Liver (tissue), 8 donors: ENCODE measurements at regions not wholly inside any gene's neighbourhood (a gene's known extent, or its start where the extent isn't known, plus 50 kb on each side); places are given as distances from the start of the nearest gene placed in this dataset.

Source experiments
- DNase-seq: peaks from one replicate; pipeline ENCODE4 v3.0.0-alpha.2; 2017; ENCODE audit warnings: low spot score
- H3K27ac ChIP-seq, 2 donors: one replicate each; pipeline ENCODE4 v1.7.0; 2013; ENCODE audit warnings: inconsistent platforms in 2 of 2, low read length in 2 of 2, control low read depth in 1 of 2, low read depth in 1 of 2, mild to moderate bottlenecking in 1 of 2
- H3K27me3 ChIP-seq, 4 donors: one replicate each; pipeline versions ENCODE4 v1.6.1 to v1.7.0; 2013; ENCODE audit warnings: low read length in 3 of 4, inconsistent platforms in 1 of 4, mild to moderate bottlenecking in 1 of 4, moderate library complexity in 1 of 4; ENCODE audit not compliant: control insufficient read depth in 4 of 4, insufficient read depth in 4 of 4
- H3K36me3 ChIP-seq, 4 donors: one replicate each; pipeline versions ENCODE4 v1.6.1 to v1.7.0; 2013; ENCODE audit warnings: low read length in 3 of 4, mild to moderate bottlenecking in 3 of 4, low read depth in 1 of 4, moderate library complexity in 1 of 4; ENCODE audit not compliant: control insufficient read depth in 4 of 4, insufficient read depth in 3 of 4
- H3K4me1 ChIP-seq, 4 donors: one replicate each; pipeline versions ENCODE4 v1.6.1 to v1.7.0; 2013; ENCODE audit warnings: low read length in 3 of 4, mild to moderate bottlenecking in 3 of 4, moderate library complexity in 1 of 4; ENCODE audit not compliant: control insufficient read depth in 4 of 4, insufficient read depth in 4 of 4
- H3K4me3 ChIP-seq, 3 donors: one replicate each; pipeline versions ENCODE4 v1.6.1 to v1.7.0; 2013; ENCODE audit warnings: low read length in 3 of 3, control low read depth in 1 of 3, low read depth in 1 of 3, mild to moderate bottlenecking in 1 of 3
- H3K9ac ChIP-seq, 2 donors: one replicate each; pipeline ENCODE4 v1.7.0; 2013; ENCODE audit warnings: low read length in 2 of 2, mild to moderate bottlenecking in 2 of 2, moderate library complexity in 2 of 2, control low read depth in 1 of 2, low read depth in 1 of 2
- H3K9me3 ChIP-seq, 4 donors: one replicate each; pipeline versions ENCODE4 v1.6.1 to v1.7.0; 2013; ENCODE audit warnings: low read length in 3 of 4; ENCODE audit not compliant: control insufficient read depth in 4 of 4
- ATF3 ChIP-seq: IDR thresholded peaks from 2 replicates; pipeline ENCODE4 v1.6.1; 2016; ENCODE audit warnings: antibody characterized with exemption
- CTCF ChIP-seq: fragments of 150-350 bp; IDR thresholded peaks from 2 replicates; pipeline ENCODE4 v1.5.1; 2017; ENCODE audit warnings: improper control_type of control experiment, low read depth, low read length; ENCODE audit not compliant: missing input control
- FOXA1 ChIP-seq: IDR thresholded peaks from 2 replicates; pipeline ENCODE4 v1.6.1; 2016; ENCODE audit warnings: antibody characterized with exemption
- FOXA2 ChIP-seq: IDR thresholded peaks from 2 replicates; pipeline ENCODE4 v1.6.1; 2016; ENCODE audit warnings: antibody characterized with exemption
- GABPA ChIP-seq, 2 donors: IDR thresholded peaks in 1 of 2; conservative IDR thresholded peaks in 1 of 2; 2 replicates each; pipeline ENCODE4 v1.6.1; 2016; ENCODE audit warnings: antibody characterized with exemption in 2 of 2, mild to moderate bottlenecking in 1 of 2, moderate library complexity in 1 of 2
- HNF4A ChIP-seq, 2 donors: conservative IDR thresholded peaks; 2 replicates each; pipeline ENCODE4 v1.6.1; 2016; ENCODE audit warnings: antibody characterized with exemption in 2 of 2, mild to moderate bottlenecking in 2 of 2
- HNF4G ChIP-seq: IDR thresholded peaks from 2 replicates; pipeline ENCODE4 v1.6.1; 2016; ENCODE audit warnings: antibody characterized with exemption
- JUND ChIP-seq, 2 donors: IDR thresholded peaks; 2 replicates each; pipeline ENCODE4 v1.6.1; 2016; ENCODE audit warnings: antibody characterized with exemption in 2 of 2
- MAX ChIP-seq: IDR thresholded peaks from 2 replicates; pipeline ENCODE4 v1.6.1; 2016; ENCODE audit warnings: antibody characterized with exemption
- RAD21 ChIP-seq, 2 donors: IDR thresholded peaks; 2 replicates each; pipeline ENCODE4 v1.6.1; 2016; ENCODE audit warnings: antibody characterized with exemption in 2 of 2, mild to moderate bottlenecking in 2 of 2
- REST ChIP-seq: IDR thresholded peaks from 2 replicates; pipeline ENCODE4 v1.6.1; 2016; ENCODE audit warnings: antibody characterized with exemption, mild to moderate bottlenecking
- RXRA ChIP-seq, 2 donors: IDR thresholded peaks; 2 replicates each; pipeline ENCODE4 v1.6.1; 2017 to 2018; ENCODE audit warnings: antibody characterized with exemption in 2 of 2, mild to moderate bottlenecking in 1 of 2
- YY1 ChIP-seq: IDR thresholded peaks from 2 replicates; pipeline ENCODE4 v1.6.1; 2016; ENCODE audit warnings: antibody characterized with exemption, mild to moderate bottlenecking
- ZBTB33 ChIP-seq: IDR thresholded peaks from 2 replicates; pipeline ENCODE4 v1.6.1; 2016; ENCODE audit warnings: antibody characterized with exemption
- WGBS: extraction: QIAGEN DNeasy Blood & Tissue Kit; methylation state at CpG from one replicate; pipeline ENCODE4 v1.1.7; 2013; 5-methylcytosine and 5-hydroxymethylcytosine counted together
- donor health status: healthy.
- donor health status: healthy.
- donor health status: healthy.
- donor health status: healthy.
- donor health status: healthy.

GRCh38 chr3:157626817-157627216 lies 123.6 kb upstream of the VEPH1 start (continued):
- TF ChIP-seq REST (no peak), YY1 (no peak), HNF4A (conservative IDR thresholded peaks at IDR 0.05) (no peak), MAX (no peak), RAD21 (IDR thresholded peaks at IDR 0.05) (no peak), GABPA (IDR thresholded peaks at IDR 0.05 in 1 of 2, conservative IDR thresholded peaks at IDR 0.05 in 1 of 2) (no peak), ATF3 (no peak)

GRCh38 chr3:157624801-157625200 lies 121.6 kb upstream of the VEPH1 start:
- no peaks in the 10 kb centered on the region for H3K4me1 ChIP-seq
- H3K9me3 ChIP-seq, result no peaks in the 10 kb centered on the region
- peaks cover 0 to 6% (median 0%) of the 10 kb centered on the region in 4 donors for H3K27me3 ChIP-seq
- no peaks in the 10 kb centered on the region for H3K36me3 ChIP-seq
- TF ChIP-seq FOXA2 (no peak), YY1 (no peak), REST (no peak), HNF4G (no peak), JUND (IDR thresholded peaks at IDR 0.05) (no peak), CTCF (no peak), FOXA1 (no peak), ATF3 (no peak), RXRA (IDR thresholded peaks at IDR 0.05) (no peak), ZBTB33 (no peak)
- no peak overlapping the region for H3K4me3 ChIP-seq
- DNase-seq, result no peak
- 68% methylated on average over 2 of the region's 2 CpGs for WGBS
- H3K27ac ChIP-seq, result no peak overlapping the region
- H3K9ac ChIP-seq, result no peak overlapping the region
